ENCODE measurements at regions not wholly inside any gene's neighbourhood (a gene's known extent, or its start where the extent isn't known, plus 50 kb on each side); places are given as distances from the start of the nearest gene placed in this dataset.
"Not testable (repeated sequence)": the region's sequence is repeated elsewhere in the genome, so short reads cannot be mapped to it uniquely, and the experiment has no call there.

- Histone ChIP-seq H2AFZ (ENCODE audit: low read depth, low read length) (no peak overlapping the region), H3K9ac (ENCODE audit: low read depth, low read length) (no peak overlapping the region), H3K27me3 (ENCODE audit: insufficient read depth, low read length, poor library complexity) (peaks cover 9% of the 10 kb centered on the region), H3K4me3 (ENCODE audit: low read depth in 1 of 2, low read length in 2 of 2) (no peak overlapping the region), H3K4me1 (ENCODE audit: insufficient read depth, low read length) (no peaks in the 10 kb centered on the region), H3K27ac (ENCODE audit: low read length) (no peak overlapping the region), H3K36me3 (ENCODE audit: insufficient read depth, low read length) (no peaks in the 10 kb centered on the region), H3K79me2 (ENCODE audit: insufficient read depth, low read length) (no peaks in the 10 kb centered on the region), H4K20me1 (ENCODE audit: insufficient read depth, low read length) (no peaks in the 10 kb centered on the region), H3K9me3 (ENCODE audit: insufficient read depth, low read length, severe bottlenecking) (no peaks in the 10 kb centered on the region), H3K4me2 (ENCODE audit: insufficient read depth, low read length) (no peak overlapping the region)
- DNase-seq (no peak), ATAC-seq (ENCODE audit: insufficient read depth, low read depth) (no peak)
- no peak for TF ChIP-seq CTCF (IDR thresholded peaks at IDR 0.05; ENCODE audit: borderline replicate concordance, extremely low read depth, low read length, poor library complexity, severe bottlenecking)
- no peak for TF ChIP-seq EZH2 (IDR thresholded peaks at IDR 0.05; ENCODE audit: borderline replicate concordance, low read depth, low read length, severe bottlenecking)
Observed at GRCh38 chr1:148347781-148348180, 135.3 kb downstream of the PPIAL4G start.

GRCh38 chr1:148345659-148346151 lies 137.4 kb downstream of the PPIAL4G start:
- H4K20me1 ChIP-seq (ENCODE audit: insufficient read depth, low read length); H3K9ac ChIP-seq (ENCODE audit: low read depth, low read length); H3K27ac ChIP-seq (ENCODE audit: low read length); H3K36me3 ChIP-seq (ENCODE audit: insufficient read depth, low read length); H3K9me3 ChIP-seq (ENCODE audit: insufficient read depth, low read length, severe bottlenecking); H3K4me1 ChIP-seq (ENCODE audit: insufficient read depth, low read length); H3K79me2 ChIP-seq (ENCODE audit: insufficient read depth, low read length); H3K4me2 ChIP-seq (ENCODE audit: insufficient read depth, low read length); H3K27me3 ChIP-seq (ENCODE audit: insufficient read depth, low read length, poor library complexity); H2AFZ ChIP-seq (ENCODE audit: low read depth, low read length); H3K4me3 ChIP-seq (ENCODE audit: low read depth in 1 of 2, low read length in 2 of 2); ATAC-seq (ENCODE audit: insufficient read depth, low read depth): not testable (repeated sequence)
- peak; percentile 59 for TF ChIP-seq CTCF (IDR thresholded peaks at IDR 0.05; ENCODE audit: borderline replicate concordance, extremely low read depth, low read length, poor library complexity, severe bottlenecking)
- DNase-seq = peak; percentile 24

DNA sequence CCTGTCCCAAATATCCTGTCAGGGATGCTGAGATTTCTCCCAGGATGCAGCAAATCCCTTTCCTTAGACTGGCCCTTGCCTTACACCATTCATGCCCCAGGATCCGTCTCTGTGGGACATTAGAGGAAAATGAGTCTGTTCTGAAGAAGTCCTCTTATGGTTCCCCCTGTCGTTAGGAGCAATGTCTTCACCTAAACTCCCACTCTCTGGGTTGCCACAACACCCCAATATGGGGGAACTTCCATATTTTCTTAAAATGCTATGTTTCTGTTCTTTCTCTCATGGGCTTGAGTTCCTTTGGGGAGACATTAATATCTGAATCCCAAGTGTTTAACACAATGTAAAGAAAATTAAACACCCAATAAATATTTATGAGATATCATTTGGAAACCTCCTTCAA lies 138.5 kb downstream of the PPIAL4G start:
- not testable (repeated sequence) for H3K4me2 ChIP-seq (ENCODE audit: insufficient read depth, low read length); H3K36me3 ChIP-seq (ENCODE audit: insufficient read depth, low read length); ATAC-seq (ENCODE audit: insufficient read depth, low read depth); H3K4me3 ChIP-seq (ENCODE audit: low read depth in 1 of 2, low read length in 2 of 2); H3K9ac ChIP-seq (ENCODE audit: low read depth, low read length); DNase-seq; H2AFZ ChIP-seq (ENCODE audit: low read depth, low read length); H3K27ac ChIP-seq (ENCODE audit: low read length); H4K20me1 ChIP-seq (ENCODE audit: insufficient read depth, low read length); H3K4me1 ChIP-seq (ENCODE audit: insufficient read depth, low read length); H3K9me3 ChIP-seq (ENCODE audit: insufficient read depth, low read length, severe bottlenecking); H3K27me3 ChIP-seq (ENCODE audit: insufficient read depth, low read length, poor library complexity); H3K79me2 ChIP-seq (ENCODE audit: insufficient read depth, low read length)

GRCh38 chr1:148341729-148342128 lies 141.4 kb downstream of the PPIAL4G start:
- H3K36me3 ChIP-seq (ENCODE audit: insufficient read depth, low read length); H3K4me2 ChIP-seq (ENCODE audit: insufficient read depth, low read length); H4K20me1 ChIP-seq (ENCODE audit: insufficient read depth, low read length); H3K27ac ChIP-seq (ENCODE audit: low read length); H3K27me3 ChIP-seq (ENCODE audit: insufficient read depth, low read length, poor library complexity); H3K4me3 ChIP-seq (ENCODE audit: low read depth in 1 of 2, low read length in 2 of 2); DNase-seq; H3K9me3 ChIP-seq (ENCODE audit: insufficient read depth, low read length, severe bottlenecking); H3K9ac ChIP-seq (ENCODE audit: low read depth, low read length); ATAC-seq (ENCODE audit: insufficient read depth, low read depth); H3K4me1 ChIP-seq (ENCODE audit: insufficient read depth, low read length); H2AFZ ChIP-seq (ENCODE audit: low read depth, low read length); H3K79me2 ChIP-seq (ENCODE audit: insufficient read depth, low read length): not testable (repeated sequence)

- not testable (repeated sequence) for H3K27ac ChIP-seq (ENCODE audit: low read length); DNase-seq; H3K79me2 ChIP-seq (ENCODE audit: insufficient read depth, low read length); H3K36me3 ChIP-seq (ENCODE audit: insufficient read depth, low read length); H3K4me2 ChIP-seq (ENCODE audit: insufficient read depth, low read length); ATAC-seq (ENCODE audit: insufficient read depth, low read depth); H4K20me1 ChIP-seq (ENCODE audit: insufficient read depth, low read length); H3K9ac ChIP-seq (ENCODE audit: low read depth, low read length); H3K4me3 ChIP-seq (ENCODE audit: low read depth in 1 of 2, low read length in 2 of 2); H3K4me1 ChIP-seq (ENCODE audit: insufficient read depth, low read length); H2AFZ ChIP-seq (ENCODE audit: low read depth, low read length); H3K9me3 ChIP-seq (ENCODE audit: insufficient read depth, low read length, severe bottlenecking)
- peaks cover 29% of the 10 kb centered on the region for H3K27me3 ChIP-seq (ENCODE audit: insufficient read depth, low read length, poor library complexity)
Observed at GRCh38 chr1:148336121-148336918, 146.8 kb downstream of the PPIAL4G start.
